Testis (tissue), 2 donors: ENCODE measurements at regions not wholly inside any gene's neighbourhood (a gene's known extent, or its start where the extent isn't known, plus 50 kb on each side); places are given as distances from the start of the nearest gene placed in this dataset.

Experiments used
- DNase-seq: peaks from one replicate; pipeline ENCODE4 v3.0.0-alpha.2; 2019
- H3K27ac ChIP-seq, 2 donors: fragments of 200-600 bp; sonication (generic); one replicate each; pipeline ENCODE4 v1.5.1; 2019
- H3K27me3 ChIP-seq: fragments of 200-600 bp; sonication (generic); one replicate; pipeline ENCODE4 v1.5.1; 2019
- H3K36me3 ChIP-seq: fragments of 200-600 bp; sonication (generic); one replicate; pipeline ENCODE4 v1.5.1; 2017; ENCODE audit warnings: low read depth; ENCODE audit errors: missing control alignments
- H3K4me1 ChIP-seq: fragments of 200-600 bp; sonication (generic); one replicate; pipeline ENCODE4 v1.5.1; 2019
- H3K4me3 ChIP-seq, 2 donors: fragments of 200-600 bp; sonication (generic); one replicate each; pipeline ENCODE4 v1.5.1; 2017 to 2019
- H3K9me3 ChIP-seq: fragments of 200-600 bp; sonication (generic); one replicate; pipeline ENCODE4 v1.5.1; 2017
- POLR2A ChIP-seq: fragments of 450-650 bp; IDR thresholded peaks from one replicate; pipeline ENCODE4 v1.6.1; 2017; ENCODE audit warnings: antibody characterized with exemption, mild to moderate bottlenecking, moderate library complexity
- WGBS, 2 donors: methylation state at CpG; one replicate each; pipeline ENCODE4 v1.1.5; 2018; 5-methylcytosine and 5-hydroxymethylcytosine counted together
- intact Hi-C: fragments of 100-400 bp; cut with DNase I; formaldehyde crosslinking; loops from one replicate; pipeline ENCODE4 v1.15.1; 2023; ENCODE audit warnings: low total_unique reads
- TF ChIP-seq, protein P1 (sequence below), 3 experiments: fragments of 450-650 bp in 2 of 3; fragments of 200-600 bp in 1 of 3; sonication (generic) in 1 of 3; IDR thresholded peaks; one replicate each; pipeline ENCODE4 v1.5.1; 2016 to 2019; ENCODE audit warnings: antibody characterized with exemption in 3 of 3, mild to moderate bottlenecking in 2 of 3, moderate library complexity in 1 of 3

DNA sequence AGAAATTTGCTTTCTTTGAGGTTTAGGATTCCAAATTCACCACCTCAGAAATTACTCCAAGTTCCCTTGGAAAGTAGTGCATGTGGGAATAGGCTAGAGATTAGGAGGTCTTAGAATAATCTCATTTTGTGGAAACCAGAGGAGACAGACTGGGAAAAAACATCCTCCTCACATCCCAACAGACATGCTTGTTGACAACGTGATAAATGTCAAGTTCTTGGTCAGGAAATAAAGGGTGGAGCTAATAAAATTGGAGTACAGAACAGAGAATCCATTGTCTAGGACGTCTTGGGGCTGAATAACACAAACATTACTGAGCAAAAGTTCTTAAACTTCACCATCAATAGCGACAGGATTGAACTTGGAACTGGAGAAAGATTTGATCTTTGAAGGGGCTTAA, 233.4 kb downstream of the PABPC4L start:
- TF ChIP-seq, protein P1, sequence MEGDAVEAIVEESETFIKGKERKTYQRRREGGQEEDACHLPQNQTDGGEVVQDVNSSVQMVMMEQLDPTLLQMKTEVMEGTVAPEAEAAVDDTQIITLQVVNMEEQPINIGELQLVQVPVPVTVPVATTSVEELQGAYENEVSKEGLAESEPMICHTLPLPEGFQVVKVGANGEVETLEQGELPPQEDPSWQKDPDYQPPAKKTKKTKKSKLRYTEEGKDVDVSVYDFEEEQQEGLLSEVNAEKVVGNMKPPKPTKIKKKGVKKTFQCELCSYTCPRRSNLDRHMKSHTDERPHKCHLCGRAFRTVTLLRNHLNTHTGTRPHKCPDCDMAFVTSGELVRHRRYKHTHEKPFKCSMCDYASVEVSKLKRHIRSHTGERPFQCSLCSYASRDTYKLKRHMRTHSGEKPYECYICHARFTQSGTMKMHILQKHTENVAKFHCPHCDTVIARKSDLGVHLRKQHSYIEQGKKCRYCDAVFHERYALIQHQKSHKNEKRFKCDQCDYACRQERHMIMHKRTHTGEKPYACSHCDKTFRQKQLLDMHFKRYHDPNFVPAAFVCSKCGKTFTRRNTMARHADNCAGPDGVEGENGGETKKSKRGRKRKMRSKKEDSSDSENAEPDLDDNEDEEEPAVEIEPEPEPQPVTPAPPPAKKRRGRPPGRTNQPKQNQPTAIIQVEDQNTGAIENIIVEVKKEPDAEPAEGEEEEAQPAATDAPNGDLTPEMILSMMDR (IDR thresholded peaks at IDR 0.05) = no peak
- no peak for TF ChIP-seq POLR2A
- Histone ChIP-seq H3K9me3 (no peaks in the 10 kb centered on the region), H3K4me3 (no peak overlapping the region), H3K27me3 (no peaks in the 10 kb centered on the region), H3K4me1 (no peaks in the 10 kb centered on the region), H3K27ac (no peak overlapping the region), H3K36me3 (no peaks in the 10 kb centered on the region)
- intact Hi-C loops = no loop called here
- no peak for DNase-seq
- 49 to 63% methylated on average over 3 of the region's 3 CpGs for WGBS, 2 donors

DNA sequence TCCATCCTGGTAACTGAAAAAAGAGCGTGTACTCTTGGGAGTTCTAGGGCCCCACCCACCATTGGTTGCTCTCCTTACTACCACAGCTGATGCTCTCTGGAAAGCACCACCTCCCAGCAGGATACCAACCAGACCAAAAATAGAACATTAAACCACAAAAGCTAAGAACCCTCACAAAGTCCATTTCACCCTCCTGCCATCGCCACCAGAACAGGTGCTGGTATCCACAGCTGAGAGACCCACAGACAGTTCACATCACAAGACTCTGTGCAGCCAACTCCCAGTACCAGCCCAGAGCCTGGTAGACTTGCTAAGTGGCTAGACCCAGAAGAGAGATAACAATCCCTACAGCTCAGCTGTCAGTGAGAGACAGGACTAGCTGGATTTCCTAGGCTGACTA, 240.6 kb downstream of the PABPC4L start:
- no peak overlapping the region for H3K4me3 ChIP-seq
- no peaks in the 10 kb centered on the region for H3K9me3 ChIP-seq
- TF ChIP-seq, protein P1 (IDR thresholded peaks at IDR 0.05) = no peak
- TF ChIP-seq POLR2A = no peak
- 95 to 100% methylated on average over 2 of the region's 2 CpGs for WGBS, 2 donors
- no peaks in the 10 kb centered on the region for H3K36me3 ChIP-seq
- H3K4me1 ChIP-seq = no peaks in the 10 kb centered on the region
- no peak overlapping the region for H3K27ac ChIP-seq
- H3K27me3 ChIP-seq = no peaks in the 10 kb centered on the region
- DNase-seq = no peak
- intact Hi-C loops = no loop called here

DNA sequence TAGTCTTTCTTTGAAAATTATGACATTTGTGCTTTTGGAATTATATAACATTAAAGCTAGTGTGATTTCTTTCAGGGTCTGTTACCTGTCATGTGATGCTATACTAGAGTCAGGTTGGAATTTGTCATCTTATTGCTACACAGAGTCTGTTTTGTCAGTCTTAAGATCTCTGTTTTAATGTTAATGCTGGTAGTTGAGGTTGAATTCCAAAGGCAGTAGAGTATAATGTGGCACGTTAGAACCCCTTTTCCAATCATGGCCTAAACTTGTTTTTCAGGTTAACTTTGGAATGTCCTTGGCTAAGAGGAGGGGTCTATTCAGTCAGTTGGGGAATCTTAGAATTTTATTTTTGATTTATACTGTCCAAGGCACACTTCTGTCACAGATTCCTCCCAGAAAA, 258.5 kb downstream of the PABPC4L start:
- H3K27ac ChIP-seq = no peak overlapping the region
- intact Hi-C loops = no loop called here
- no peaks in the 10 kb centered on the region for H3K27me3 ChIP-seq
- no peaks in the 10 kb centered on the region for H3K4me1 ChIP-seq
- no peaks in the 10 kb centered on the region for H3K36me3 ChIP-seq
- WGBS, 2 donors = 53 to 61% methylated on average over 1 of the region's 1 CpG
- H3K9me3 ChIP-seq = no peaks in the 10 kb centered on the region
- DNase-seq = no peak
- H3K4me3 ChIP-seq = no peak overlapping the region
- TF ChIP-seq, protein P1 (IDR thresholded peaks at IDR 0.05) = no peak
- TF ChIP-seq POLR2A = no peak

DNA sequence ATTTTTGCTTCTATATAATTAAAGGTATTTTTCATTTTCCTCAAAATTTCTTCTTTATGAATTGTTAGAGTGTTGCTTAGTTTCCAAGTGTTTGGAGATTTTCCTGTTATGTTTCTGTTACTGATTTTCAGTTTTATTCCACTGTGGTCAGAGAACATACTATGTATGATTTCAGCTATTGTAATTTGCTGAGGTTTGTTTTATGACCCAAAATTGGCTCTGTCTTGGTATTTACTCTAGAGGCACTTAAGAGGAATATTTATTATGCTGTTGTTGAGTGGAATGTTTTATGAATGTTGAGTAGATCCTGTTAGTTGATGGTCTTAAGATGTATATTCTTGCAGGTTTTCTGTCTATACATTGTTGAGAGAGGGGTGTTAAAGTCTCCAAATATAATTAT, 263.5 kb downstream of the PABPC4L start:
- TF ChIP-seq, protein P1 (IDR thresholded peaks at IDR 0.05) = no peak
- TF ChIP-seq POLR2A = no peak
- H3K4me1 ChIP-seq = no peaks in the 10 kb centered on the region
- intact Hi-C loops = no loop called here
- no peak for DNase-seq
- no peak overlapping the region for H3K27ac ChIP-seq
- no peaks in the 10 kb centered on the region for H3K9me3 ChIP-seq
- no peaks in the 10 kb centered on the region for H3K36me3 ChIP-seq
- no peaks in the 10 kb centered on the region for H3K27me3 ChIP-seq
- no peak overlapping the region for H3K4me3 ChIP-seq

DNA sequence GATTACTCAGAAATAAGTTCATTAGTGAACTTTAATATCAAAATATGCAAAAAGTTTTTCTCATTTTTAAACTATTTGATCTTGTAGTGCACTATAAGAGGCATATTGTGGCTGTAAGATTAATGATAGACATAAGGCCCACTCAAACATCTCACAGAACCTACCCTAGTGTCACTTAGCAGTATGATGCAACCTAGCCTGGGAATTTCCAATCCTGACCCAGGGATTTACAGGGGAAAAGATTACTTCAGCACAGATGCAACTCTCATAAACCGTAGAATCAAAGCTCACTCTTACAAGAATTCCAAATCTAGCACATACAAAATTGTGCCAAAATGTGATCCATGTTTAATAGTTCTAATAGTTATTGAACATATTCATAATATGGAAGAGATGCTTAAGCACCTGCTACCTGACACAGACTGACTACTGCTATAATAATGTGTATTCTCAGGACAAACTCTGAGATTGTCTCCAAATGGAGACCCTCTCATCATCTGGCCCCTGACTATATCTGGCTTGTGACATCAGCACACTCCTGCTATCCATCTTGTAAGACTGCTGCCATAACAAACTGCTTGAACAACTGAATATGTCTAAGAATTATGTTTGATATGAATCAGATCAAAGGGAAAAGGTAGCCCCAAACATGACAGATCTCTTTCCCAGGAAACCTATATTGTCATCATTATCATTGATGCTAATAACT, 271.9 kb downstream of the PABPC4L start:
- no peaks in the 10 kb centered on the region for H3K4me1 ChIP-seq
- no peak overlapping the region for H3K4me3 ChIP-seq
- H3K27me3 ChIP-seq = no peaks in the 10 kb centered on the region
- WGBS, 2 donors = 83 to 87% methylated on average over 1 of the region's 1 CpG
- intact Hi-C loops = no loop called here
- H3K27ac ChIP-seq = no peak overlapping the region
- TF ChIP-seq, protein P1 (IDR thresholded peaks at IDR 0.05) = no peak
- TF ChIP-seq POLR2A = no peak
- DNase-seq = no peak
- no peaks in the 10 kb centered on the region for H3K9me3 ChIP-seq
- no peaks in the 10 kb centered on the region for H3K36me3 ChIP-seq
